SH-SY5Y (cell line): ENCODE measurements at regions not wholly inside any gene's neighbourhood (a gene's known extent, or its start where the extent isn't known, plus 50 kb on each side); places are given as distances from the start of the nearest gene placed in this dataset.

Experiments
- GATA2 ChIP-seq: IDR thresholded peaks from 2 replicates; pipeline ENCODE4 v1.6.1; 2011; ENCODE audit warnings: mild to moderate bottlenecking, low read depth, low read length
- GATA3 ChIP-seq: IDR thresholded peaks from 2 replicates; pipeline ENCODE4 v1.6.1; 2011; ENCODE audit warnings: low read depth, mild to moderate bottlenecking, low read length, moderate library complexity

GRCh38 chr12:38154096-38155019 lies 162.2 kb upstream of the ALG10B start:
- TF ChIP-seq GATA2, result no peak
- no peak for TF ChIP-seq GATA3
